ENCODE measurements at regions not wholly inside any gene's neighbourhood (a gene's known extent, or its start where the extent isn't known, plus 50 kb on each side); places are given as distances from the start of the nearest gene placed in this dataset.

GRCh38 chr2:37829616-37830395 is 95.3 kb upstream of the RMDN2 start:
- Histone ChIP-seq H3K9ac (ENCODE audit: low read depth, low read length) (no peak overlapping the region), H3K27ac (ENCODE audit: low read depth, low read length) (no peak overlapping the region), H3K36me3 (ENCODE audit: insufficient read depth, low read length) (no peaks in the 10 kb centered on the region), H3K4me3 (ENCODE audit: low read length) (no peak overlapping the region), H3K27me3 (ENCODE audit: insufficient read depth, low read length) (no peaks in the 10 kb centered on the region), H3K9me3 (ENCODE audit: insufficient read depth, low read depth, low read length) (no peaks in the 10 kb centered on the region), H3K4me1 (ENCODE audit: insufficient read depth, low read length) (no peaks in the 10 kb centered on the region; the same call in 1 of the 2 replicates)
- 39% methylated on average over 6 of the region's 6 CpGs for WGBS

GRCh38 chr2:37830636-37831035 is 94.5 kb upstream of the RMDN2 start:
- WGBS: 95% methylated on average over 2 of the region's 2 CpGs
- no peaks in the 10 kb centered on the region for H3K27me3 ChIP-seq (ENCODE audit: insufficient read depth, low read length)
- no peaks in the 10 kb centered on the region; the same call in 1 of the 2 replicates for H3K4me1 ChIP-seq (ENCODE audit: insufficient read depth, low read length)
- no peak overlapping the region for H3K4me3 ChIP-seq (ENCODE audit: low read length)
- H3K9ac ChIP-seq (ENCODE audit: low read depth, low read length): no peak overlapping the region
- no peak overlapping the region for H3K27ac ChIP-seq (ENCODE audit: low read depth, low read length)
- H3K36me3 ChIP-seq (ENCODE audit: insufficient read depth, low read length): no peaks in the 10 kb centered on the region
- H3K9me3 ChIP-seq (ENCODE audit: insufficient read depth, low read depth, low read length): no peaks in the 10 kb centered on the region

- Histone ChIP-seq H3K9ac (ENCODE audit: low read depth, low read length) (no peak overlapping the region), H3K27ac (ENCODE audit: low read depth, low read length) (no peak overlapping the region), H3K27me3 (ENCODE audit: insufficient read depth, low read length) (no peaks in the 10 kb centered on the region), H3K36me3 (ENCODE audit: insufficient read depth, low read length) (no peaks in the 10 kb centered on the region), H3K9me3 (ENCODE audit: insufficient read depth, low read depth, low read length) (no peaks in the 10 kb centered on the region), H3K4me3 (ENCODE audit: low read length) (no peak overlapping the region), H3K4me1 (ENCODE audit: insufficient read depth, low read length) (no peaks in the 10 kb centered on the region; the same call in 1 of the 2 replicates)
- 92% methylated on average over 5 of the region's 5 CpGs for WGBS
Observed at GRCh38 chr2:37831081-37831780, 93.9 kb upstream of the RMDN2 start.

DNA sequence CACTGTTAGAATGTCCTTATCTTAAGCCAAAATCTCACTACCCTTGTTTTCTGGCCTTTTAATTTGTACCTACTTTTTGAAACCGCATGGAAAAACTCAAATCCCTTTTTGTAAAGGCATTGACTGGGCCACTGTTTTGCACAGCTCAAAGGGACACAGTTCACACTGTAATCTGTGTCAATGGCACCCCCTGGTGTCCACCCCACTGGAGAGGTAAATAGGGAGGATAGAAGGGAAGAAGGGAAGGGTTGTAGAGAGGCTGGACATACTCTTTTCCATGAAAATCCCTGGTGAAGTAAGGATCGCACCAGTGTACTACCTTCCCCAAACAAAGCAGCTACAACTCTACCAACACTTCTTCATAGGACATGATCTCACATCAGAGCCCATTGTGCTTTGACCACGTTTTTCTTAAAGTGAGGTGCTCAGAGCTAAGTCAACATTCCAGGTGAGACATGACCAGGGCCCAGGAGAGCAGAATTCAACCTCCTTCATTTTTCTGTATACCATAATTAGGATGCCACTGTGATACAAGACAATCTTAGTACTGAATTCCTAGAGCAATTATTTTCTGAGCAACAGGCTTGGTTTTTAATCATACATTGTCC is 92.4 kb upstream of the RMDN2 start:
- no peaks in the 10 kb centered on the region for H3K27me3 ChIP-seq (ENCODE audit: insufficient read depth, low read length)

DNA sequence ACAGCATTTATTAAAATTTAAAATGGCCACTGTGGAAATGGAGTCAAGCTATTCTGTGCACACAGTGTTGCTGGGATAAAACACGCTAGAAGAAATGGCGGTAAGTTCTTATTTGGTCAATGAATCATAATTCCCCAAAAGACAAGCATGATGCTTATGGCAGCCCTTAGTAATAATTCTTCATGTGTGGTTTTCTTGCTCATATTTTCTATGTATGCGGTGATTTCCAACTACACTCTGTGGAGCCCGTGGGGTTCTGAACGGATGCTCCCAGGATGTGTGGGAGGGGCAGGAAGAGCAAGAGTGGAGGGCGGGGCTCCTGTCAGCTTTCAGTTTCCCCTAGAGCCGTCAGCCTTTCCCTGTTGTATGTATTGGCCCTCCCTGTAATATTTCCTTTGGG is 91.7 kb upstream of the RMDN2 start:
- no peak overlapping the region for H3K27ac ChIP-seq (ENCODE audit: low read depth, low read length)
- H3K9me3 ChIP-seq (ENCODE audit: insufficient read depth, low read depth, low read length): no peaks in the 10 kb centered on the region
- H3K9ac ChIP-seq (ENCODE audit: low read depth, low read length): no peak overlapping the region
- H3K36me3 ChIP-seq (ENCODE audit: insufficient read depth, low read length): no peaks in the 10 kb centered on the region
- H3K4me1 ChIP-seq (ENCODE audit: insufficient read depth, low read length): no peaks in the 10 kb centered on the region
- WGBS: 58% methylated on average over 6 of the region's 7 CpGs
- H3K27me3 ChIP-seq (ENCODE audit: insufficient read depth, low read length): no peaks in the 10 kb centered on the region
- H3K4me3 ChIP-seq (ENCODE audit: low read length): no peak overlapping the region

More for the DNA sequence above, 92.4 kb upstream of the RMDN2 start:
- Histone ChIP-seq H3K9me3 (ENCODE audit: insufficient read depth, low read depth, low read length) (no peaks in the 10 kb centered on the region), H3K36me3 (ENCODE audit: insufficient read depth, low read length) (no peaks in the 10 kb centered on the region), H3K4me3 (ENCODE audit: low read length) (no peak overlapping the region), H3K4me1 (ENCODE audit: insufficient read depth, low read length) (no peaks in the 10 kb centered on the region; the same call in 1 of the 2 replicates), H3K9ac (ENCODE audit: low read depth, low read length) (no peak overlapping the region), H3K27ac (ENCODE audit: low read depth, low read length) (no peak overlapping the region)
- 51% methylated on average over 3 of the region's 3 CpGs for WGBS

GRCh38 chr2:37836270-37836669 is 88.8 kb upstream of the RMDN2 start:
- Histone ChIP-seq H3K36me3 (ENCODE audit: insufficient read depth, low read length) (no peaks in the 10 kb centered on the region), H3K4me1 (ENCODE audit: insufficient read depth, low read length) (no peaks in the 10 kb centered on the region), H3K27me3 (ENCODE audit: insufficient read depth, low read length) (no peaks in the 10 kb centered on the region), H3K9me3 (ENCODE audit: insufficient read depth, low read depth, low read length) (no peaks in the 10 kb centered on the region), H3K27ac (ENCODE audit: low read depth, low read length) (no peak overlapping the region), H3K4me3 (ENCODE audit: low read length) (no peak overlapping the region), H3K9ac (ENCODE audit: low read depth, low read length) (no peak overlapping the region)
- 93% methylated on average over 3 of the region's 3 CpGs for WGBS

DNA sequence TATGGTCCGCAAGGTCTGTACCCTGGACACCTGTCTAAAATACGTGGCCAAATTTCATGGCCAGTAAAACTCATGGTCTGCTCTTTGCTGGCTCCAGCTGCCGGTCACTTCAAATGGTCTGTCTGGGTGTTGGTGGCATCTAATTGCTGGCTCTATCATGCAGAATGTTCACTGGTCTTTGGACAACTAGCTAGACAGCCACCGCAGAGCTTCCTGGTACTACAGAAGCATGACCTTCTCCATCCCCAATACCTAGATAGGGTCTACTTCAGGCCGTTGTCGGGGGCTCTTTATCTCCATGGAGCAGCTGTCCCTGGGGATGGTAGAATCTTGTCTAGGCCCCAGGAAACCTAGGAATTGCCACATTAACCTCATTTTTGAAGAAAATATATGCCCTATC is 88.4 kb upstream of the RMDN2 start:
- no peaks in the 10 kb centered on the region for H3K27me3 ChIP-seq (ENCODE audit: insufficient read depth, low read length)
- no peaks in the 10 kb centered on the region for H3K9me3 ChIP-seq (ENCODE audit: insufficient read depth, low read depth, low read length)
- H3K4me1 ChIP-seq (ENCODE audit: insufficient read depth, low read length): no peaks in the 10 kb centered on the region
- H3K4me3 ChIP-seq (ENCODE audit: low read length): no peak overlapping the region
- H3K27ac ChIP-seq (ENCODE audit: low read depth, low read length): no peak overlapping the region
- WGBS: 92% methylated on average over 6 of the region's 6 CpGs
- no peak overlapping the region for H3K9ac ChIP-seq (ENCODE audit: low read depth, low read length)
- no peaks in the 10 kb centered on the region for H3K36me3 ChIP-seq (ENCODE audit: insufficient read depth, low read length)

DNA sequence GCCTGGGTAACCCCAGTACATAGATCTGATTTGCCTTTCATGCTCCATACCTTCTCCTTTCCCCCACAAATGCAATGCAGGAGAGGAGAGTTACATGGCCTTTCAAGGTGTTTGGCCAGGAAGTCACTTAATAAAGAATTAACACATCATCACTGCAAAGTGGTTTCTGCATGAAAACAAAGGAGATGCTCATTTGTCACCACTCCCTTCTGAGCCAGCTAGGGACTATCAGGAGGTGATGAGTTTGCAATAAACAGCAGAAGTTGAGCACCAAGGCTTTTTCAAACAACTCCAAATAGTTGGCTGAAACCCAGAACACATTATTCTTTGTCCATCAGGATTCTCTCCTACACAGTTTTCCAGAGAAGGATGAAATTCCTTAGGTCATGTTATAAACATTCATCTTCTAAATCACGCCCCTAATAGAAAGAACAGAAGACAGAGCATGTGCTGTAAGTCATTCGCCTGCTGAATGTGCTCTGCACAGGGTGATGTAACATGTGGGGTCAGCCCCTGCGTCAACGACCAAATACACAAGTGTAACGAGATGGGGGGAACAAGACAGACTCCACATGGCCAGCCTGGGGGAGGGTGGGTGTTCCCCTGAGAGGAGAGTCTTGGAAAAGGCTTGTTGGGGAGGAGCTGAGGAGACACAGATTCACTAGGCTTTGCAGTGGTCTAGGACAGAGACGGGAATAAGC is 87.3 kb upstream of the RMDN2 start:
- Histone ChIP-seq H3K36me3 (ENCODE audit: insufficient read depth, low read length) (no peaks in the 10 kb centered on the region), H3K27ac (ENCODE audit: low read depth, low read length) (no peak overlapping the region)
- WGBS: 83% methylated on average over 6 of the region's 6 CpGs

GRCh38 chr2:37838541-37839167 is 86.4 kb upstream of the RMDN2 start:
- WGBS: 91% methylated on average over 7 of the region's 7 CpGs
- no peaks in the 10 kb centered on the region for H3K9me3 ChIP-seq (ENCODE audit: insufficient read depth, low read depth, low read length)
- H3K4me1 ChIP-seq (ENCODE audit: insufficient read depth, low read length): peaks cover 6% of the 10 kb centered on the region
- H3K4me3 ChIP-seq (ENCODE audit: low read length): no peak overlapping the region
- no peak overlapping the region for H3K9ac ChIP-seq (ENCODE audit: low read depth, low read length)
- H3K27me3 ChIP-seq (ENCODE audit: insufficient read depth, low read length): no peaks in the 10 kb centered on the region
- H3K27ac ChIP-seq (ENCODE audit: low read depth, low read length): no peak overlapping the region
- H3K36me3 ChIP-seq (ENCODE audit: insufficient read depth, low read length): no peaks in the 10 kb centered on the region

More for the DNA sequence above, 87.3 kb upstream of the RMDN2 start:
- Histone ChIP-seq H3K4me3 (ENCODE audit: low read length) (no peak overlapping the region), H3K4me1 (ENCODE audit: insufficient read depth, low read length) (no peaks in the 10 kb centered on the region), H3K9me3 (ENCODE audit: insufficient read depth, low read depth, low read length) (no peaks in the 10 kb centered on the region), H3K9ac (ENCODE audit: low read depth, low read length) (no peak overlapping the region), H3K27me3 (ENCODE audit: insufficient read depth, low read length) (no peaks in the 10 kb centered on the region)

- no peaks in the 10 kb centered on the region for H3K27me3 ChIP-seq (ENCODE audit: insufficient read depth, low read length)
- H3K4me3 ChIP-seq (ENCODE audit: low read length): no peak overlapping the region
- H3K9ac ChIP-seq (ENCODE audit: low read depth, low read length): no peak overlapping the region
- peaks cover 10% of the 10 kb centered on the region for H3K4me1 ChIP-seq (ENCODE audit: insufficient read depth, low read length)
- WGBS: 92% methylated on average over 3 of the region's 3 CpGs
- H3K9me3 ChIP-seq (ENCODE audit: insufficient read depth, low read depth, low read length): no peaks in the 10 kb centered on the region
- no peak overlapping the region for H3K27ac ChIP-seq (ENCODE audit: low read depth, low read length)
- H3K36me3 ChIP-seq (ENCODE audit: insufficient read depth, low read length): no peaks in the 10 kb centered on the region
Observed at GRCh38 chr2:37839991-37840390, 85.1 kb upstream of the RMDN2 start.

Data from HUES64 (cell line).